H1 (cell line): ENCODE measurements at regions not wholly inside any gene's neighbourhood (a gene's known extent, or its start where the extent isn't known, plus 50 kb on each side); places are given as distances from the start of the nearest gene placed in this dataset.

Experiments used
- CTCF ChIA-PET: fragments of 300-600 bp; sonication (Branson Sonifier 250); formaldehyde crosslinking; loops from one replicate; lab custom pipeline; 2021; ENCODE audit not compliant: partially characterized antibody; lab: Charles Lee
- POLR2A ChIA-PET: fragments of 300-600 bp; sonication (Branson Sonifier 250); formaldehyde crosslinking; loops from one replicate; lab custom pipeline; 2021; ENCODE audit warnings: inconsistent platforms; ENCODE audit not compliant: partially characterized antibody; lab: Charles Lee
- DNase-seq, 2 experiments: peaks; one replicate each; pipeline versions ENCODE4 v3.0.0 to v3.0.0-alpha.2; 2010 to 2022; ENCODE audit warnings: low spot score in 2 of 2, low read depth in 1 of 2, mixed read lengths in 1 of 2
- FAIRE-seq: peaks from 2 replicates; lab custom pipeline; 2011; peaks lifted over from hg19 to GRCh38; lab: Jason Lieb, UNC
- H2AFZ ChIP-seq: 2 replicates; pipeline ENCODE4 v1.8.1; 2012; ENCODE audit warnings: low read length, inconsistent platforms
- H2AK5ac ChIP-seq: 2 replicates; pipeline ENCODE4 v1.6.1; 2013; ENCODE audit warnings: low read depth, low read length
- H2BK120ac ChIP-seq: replicated peaks from 2 replicates; pipeline ENCODE3; 2013; ENCODE audit warnings: low read depth, low read length, inconsistent platforms
- H2BK12ac ChIP-seq: 2 replicates; pipeline ENCODE4 v1.6.1; 2013; ENCODE audit warnings: low read depth, low read length
- H2BK15ac ChIP-seq: 2 replicates; pipeline ENCODE4 v1.6.1; 2013; ENCODE audit warnings: low read length
- H2BK20ac ChIP-seq: 2 replicates; pipeline ENCODE4 v1.6.1; 2013; ENCODE audit warnings: low read length
- H2BK5ac ChIP-seq: 2 replicates; pipeline ENCODE4 v1.6.1; 2013; ENCODE audit warnings: low read depth, low read length
- H3K14ac ChIP-seq: 2 replicates; pipeline ENCODE4 v1.6.1; 2013; ENCODE audit warnings: inconsistent platforms; ENCODE audit not compliant: insufficient read length
- H3K18ac ChIP-seq: 2 replicates; pipeline ENCODE4 v1.6.1; 2013; ENCODE audit warnings: low read length; ENCODE audit errors: extremely low read depth
- H3K23ac ChIP-seq: 2 replicates; pipeline ENCODE4 v1.6.1; 2013; ENCODE audit warnings: inconsistent platforms; ENCODE audit not compliant: insufficient read length
- H3K23me2 ChIP-seq: 2 replicates; pipeline ENCODE4 v1.6.1; 2013; ENCODE audit warnings: low read depth, low read length
- H3K27ac ChIP-seq: 2 replicates; pipeline ENCODE4 v1.6.1; 2011; ENCODE audit warnings: low read depth, low read length, inconsistent platforms
- H3K27me3 ChIP-seq, 4 experiments: replicated peaks in 1 of 4; 1 replicate in 1 of 4; 2 replicates in 3 of 4; pipeline versions ENCODE4 v1.6.1 to v1.8.1; 2011 to 2013; ENCODE audit warnings: low read length in 3 of 4, mild to moderate bottlenecking in 3 of 4, inconsistent platforms in 2 of 4, mixed read lengths in 2 of 4, moderate library complexity in 1 of 4; ENCODE audit not compliant: control insufficient read depth in 3 of 4, insufficient read depth in 3 of 4; ENCODE audit errors: extremely low read depth in 1 of 4
- H3K36me3 ChIP-seq, 4 experiments: 2 replicates each; pipeline versions ENCODE4 v1.6.1 to v1.8.1; 2011 to 2013; ENCODE audit warnings: mild to moderate bottlenecking in 4 of 4, low read length in 3 of 4, moderate library complexity in 2 of 4, control low read depth in 1 of 4, inconsistent platforms in 1 of 4; ENCODE audit not compliant: insufficient read depth in 4 of 4, control insufficient read depth in 2 of 4
- H3K4ac ChIP-seq: replicated peaks from 2 replicates; pipeline ENCODE3; 2013; ENCODE audit warnings: low read length, low read depth, mixed read lengths, inconsistent platforms; ENCODE audit not compliant: insufficient read length
- H3K4me1 ChIP-seq, 4 experiments: replicated peaks in 1 of 4; 1 replicate in 1 of 4; 2 replicates in 3 of 4; pipeline versions ENCODE4 v1.6.1 to v1.8.1; 2011 to 2013; ENCODE audit warnings: low read length in 3 of 4, inconsistent platforms in 2 of 4, mixed read lengths in 1 of 4; ENCODE audit not compliant: insufficient read depth in 4 of 4, control insufficient read depth in 3 of 4
- H3K4me2 ChIP-seq, 2 experiments: 2 replicates each; pipeline versions ENCODE4 v1.6.1 to v1.8.1; 2011 to 2013; ENCODE audit warnings: low read depth in 2 of 2, low read length in 2 of 2, control low read depth in 1 of 2, inconsistent platforms in 1 of 2, mild to moderate bottlenecking in 1 of 2; ENCODE audit not compliant: insufficient read depth in 1 of 2
- H3K4me3 ChIP-seq, 4 experiments: fragments of 200-600, 300-600 bp in 1 of 4; sonication (generic), shearing (Covaris generic), sonication (Bioruptor Twin) in 1 of 4; 2 replicates each; pipeline versions ENCODE4 v1.5.1 to v1.8.1; 2011 to 2016; ENCODE audit warnings: low read length in 4 of 4, low read depth in 3 of 4, control low read depth in 2 of 4, inconsistent platforms in 2 of 4, mild to moderate bottlenecking in 2 of 4, mixed read lengths in 1 of 4, moderate library complexity in 1 of 4; ENCODE audit not compliant: insufficient read depth in 2 of 4; ENCODE audit errors: extremely low read depth in 1 of 4
- H3K56ac ChIP-seq: replicated peaks from 2 replicates; pipeline ENCODE3; 2013; ENCODE audit warnings: low read depth, mild to moderate bottlenecking, mixed read lengths, low read length, inconsistent platforms; ENCODE audit not compliant: insufficient read length
- H3K79me1 ChIP-seq: 2 replicates; pipeline ENCODE4 v1.6.1; 2013; ENCODE audit warnings: low read depth, low read length, control low read depth
- H3K79me2 ChIP-seq, 2 experiments: 2 replicates each; pipeline versions ENCODE4 v1.6.1 to v1.8.1; 2012 to 2013; ENCODE audit warnings: low read length in 2 of 2, mild to moderate bottlenecking in 2 of 2, inconsistent platforms in 1 of 2; ENCODE audit not compliant: insufficient read depth in 2 of 2, control insufficient read depth in 1 of 2
- H3K9ac ChIP-seq, 4 experiments: replicated peaks in 1 of 4; 1 replicate in 1 of 4; 2 replicates in 3 of 4; pipeline versions ENCODE4 v1.6.1 to v1.8.1; 2011 to 2013; ENCODE audit warnings: low read depth in 3 of 4, low read length in 3 of 4, control low read depth in 2 of 4, mild to moderate bottlenecking in 2 of 4, moderate library complexity in 2 of 4, inconsistent platforms in 1 of 4; ENCODE audit errors: extremely low read depth in 1 of 4
- H3K9me3 ChIP-seq, 2 experiments: 2 replicates each; pipeline versions ENCODE4 v1.6.1 to v1.8.1; 2012 to 2013; ENCODE audit warnings: mild to moderate bottlenecking in 2 of 2, moderate library complexity in 2 of 2, control low read depth in 1 of 2, inconsistent platforms in 1 of 2, low read depth in 1 of 2, low read length in 1 of 2, mixed read lengths in 1 of 2; ENCODE audit not compliant: insufficient read depth in 2 of 2
- H4K20me1 ChIP-seq, 2 experiments: replicated peaks in 1 of 2; 2 replicates each; pipeline versions ENCODE3 to v1.8.1; 2011 to 2013; ENCODE audit warnings: inconsistent platforms in 2 of 2, low read length in 2 of 2, mild to moderate bottlenecking in 1 of 2; ENCODE audit not compliant: insufficient read depth in 2 of 2, control insufficient read depth in 1 of 2
- H4K5ac ChIP-seq: 2 replicates; pipeline ENCODE4 v1.6.1; 2013; ENCODE audit warnings: low read length, low read depth, mixed read lengths, inconsistent platforms; ENCODE audit not compliant: insufficient read length
- H4K8ac ChIP-seq: 2 replicates; pipeline ENCODE4 v1.8.0; 2013; ENCODE audit warnings: mild to moderate bottlenecking, moderate library complexity, low read length, inconsistent platforms; ENCODE audit not compliant: insufficient read depth; ENCODE audit errors: extremely low read depth
- H4K91ac ChIP-seq: replicated peaks from 2 replicates; pipeline ENCODE3; 2013; ENCODE audit warnings: low read length, mixed read lengths, inconsistent platforms; ENCODE audit not compliant: insufficient read length
- EZH2 ChIP-seq: fragments of 200-600 bp; sonication (generic); IDR thresholded peaks from 2 replicates; pipeline ENCODE4 v1.7.1; 2012; ENCODE audit warnings: low read depth, mild to moderate bottlenecking, moderate library complexity, low read length, inconsistent platforms; ENCODE audit not compliant: severe bottlenecking
- WGBS, 2 experiments: shearing (Covaris generic) in 1 of 2; methylation state at CpG; one replicate each; pipeline versions ENCODE4 v1.1.6 to v1.1.7; 2013 to 2015; ENCODE audit warnings: low lambda C conversion rate in 2 of 2, mixed read lengths in 2 of 2, inconsistent platforms in 1 of 2, low coverage in 1 of 2, missing lambda C conversion rate in 1 of 2; ENCODE audit not compliant: insufficient replicate concordance in 2 of 2, insufficient coverage in 1 of 2, insufficient read length in 1 of 2; ENCODE audit errors: extremely low coverage in 1 of 2, missing lambda C conversion rate in 1 of 2; 5-methylcytosine and 5-hydroxymethylcytosine counted together

- no peak overlapping the region for H3K14ac ChIP-seq
- CTCF ChIA-PET: interaction anchor here (0.6 to 0.7 kb wide), 2 partner anchors 45 to 125 kb away, joined by 3 read pairs; no protein-coding TSS in a partner anchor
- H3K23me2 ChIP-seq: peaks cover 1% of the 10 kb centered on the region; the same call in 1 of the 2 replicates
- H4K8ac ChIP-seq: no peak overlapping the region
- no peaks in the 10 kb centered on the region for H3K4me1 ChIP-seq
- no peak overlapping the region for H3K23ac ChIP-seq
- no peak for DNase-seq
- POLR2A ChIA-PET: no interaction called here
- no peak overlapping the region for H3K4me2 ChIP-seq
- H4K91ac ChIP-seq: no peak overlapping the region
- no peak overlapping the region for H4K5ac ChIP-seq
- no peak overlapping the region for H3K18ac ChIP-seq
- H3K56ac ChIP-seq: no peak overlapping the region
- no peak for FAIRE-seq
- no peaks in the 10 kb centered on the region for H3K27me3 ChIP-seq
- no peak overlapping the region for H2BK5ac ChIP-seq
- TF ChIP-seq EZH2: no peak
- TF ChIP-seq, all 59 proteins: peak for 0
- Histone ChIP-seq H2BK12ac (no peak overlapping the region), H3K27ac (no peak overlapping the region), H3K9me3 (0 out of 4 replicates have a peak, but pooled peaks cover 0 to 4% of the 10 kb centered on the region in 2 experiments), H3K79me1 (no peaks in the 10 kb centered on the region), H2BK20ac (no peak overlapping the region), H2BK120ac (no peak overlapping the region), H3K36me3 (no peaks in the 10 kb centered on the region), H3K9ac (no peak overlapping the region), H4K20me1 (no peaks in the 10 kb centered on the region), H2AK5ac (no peak overlapping the region), H3K4me3 (no peak overlapping the region), H3K79me2 (no peaks in the 10 kb centered on the region), H3K4ac (no peak overlapping the region), H2BK15ac (no peak overlapping the region), H2AFZ (peak overlapping the region; percentile 12; the same call in 1 of the 2 replicates)
- WGBS, 2 experiments: 87% methylated on average over 1 of the region's 1 CpG; no CpG with 5 or more reads in 1 of the 2 experiments
Observed at GRCh38 chr5:81914696-81915095, 57.1 kb upstream of the ATG10 start.
